ENCODE measurements at regions not wholly inside any gene's neighbourhood (a gene's known extent, or its start where the extent isn't known, plus 50 kb on each side); places are given as distances from the start of the nearest gene placed in this dataset.

DNA sequence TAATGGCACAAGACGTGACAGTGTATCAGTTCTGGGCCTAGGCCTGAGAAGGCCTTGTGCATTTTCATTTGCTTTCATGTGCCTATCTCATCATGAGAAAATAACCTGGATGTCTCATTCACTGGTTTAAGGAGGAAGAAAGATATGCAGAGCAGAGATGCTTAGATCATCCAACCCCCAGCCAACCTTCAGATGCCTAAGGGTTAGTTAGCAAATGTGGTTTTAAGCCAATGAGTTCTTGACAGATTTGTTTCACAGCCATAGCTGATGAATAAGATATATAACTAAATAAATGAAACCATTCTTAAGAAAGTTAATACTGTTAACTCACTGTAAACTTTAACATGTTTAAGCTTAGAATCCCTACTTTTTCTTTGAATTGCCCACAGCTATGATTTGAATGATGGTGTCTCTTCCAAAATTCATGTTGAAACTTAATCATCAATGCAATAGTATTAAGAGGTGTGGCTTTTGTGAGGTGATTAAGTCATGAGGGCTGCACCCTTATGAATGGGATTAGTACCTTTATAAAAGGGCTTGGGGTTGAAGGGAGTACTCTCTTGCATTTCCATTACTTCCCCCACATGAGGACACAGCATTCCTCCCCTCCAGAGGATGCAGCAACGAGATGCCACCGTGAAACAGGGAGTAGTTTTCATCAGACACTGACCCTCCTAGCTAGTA lies 324.6 kb upstream of the TBC1D5 start (continued):
- TF ChIP-seq, protein P1, sequence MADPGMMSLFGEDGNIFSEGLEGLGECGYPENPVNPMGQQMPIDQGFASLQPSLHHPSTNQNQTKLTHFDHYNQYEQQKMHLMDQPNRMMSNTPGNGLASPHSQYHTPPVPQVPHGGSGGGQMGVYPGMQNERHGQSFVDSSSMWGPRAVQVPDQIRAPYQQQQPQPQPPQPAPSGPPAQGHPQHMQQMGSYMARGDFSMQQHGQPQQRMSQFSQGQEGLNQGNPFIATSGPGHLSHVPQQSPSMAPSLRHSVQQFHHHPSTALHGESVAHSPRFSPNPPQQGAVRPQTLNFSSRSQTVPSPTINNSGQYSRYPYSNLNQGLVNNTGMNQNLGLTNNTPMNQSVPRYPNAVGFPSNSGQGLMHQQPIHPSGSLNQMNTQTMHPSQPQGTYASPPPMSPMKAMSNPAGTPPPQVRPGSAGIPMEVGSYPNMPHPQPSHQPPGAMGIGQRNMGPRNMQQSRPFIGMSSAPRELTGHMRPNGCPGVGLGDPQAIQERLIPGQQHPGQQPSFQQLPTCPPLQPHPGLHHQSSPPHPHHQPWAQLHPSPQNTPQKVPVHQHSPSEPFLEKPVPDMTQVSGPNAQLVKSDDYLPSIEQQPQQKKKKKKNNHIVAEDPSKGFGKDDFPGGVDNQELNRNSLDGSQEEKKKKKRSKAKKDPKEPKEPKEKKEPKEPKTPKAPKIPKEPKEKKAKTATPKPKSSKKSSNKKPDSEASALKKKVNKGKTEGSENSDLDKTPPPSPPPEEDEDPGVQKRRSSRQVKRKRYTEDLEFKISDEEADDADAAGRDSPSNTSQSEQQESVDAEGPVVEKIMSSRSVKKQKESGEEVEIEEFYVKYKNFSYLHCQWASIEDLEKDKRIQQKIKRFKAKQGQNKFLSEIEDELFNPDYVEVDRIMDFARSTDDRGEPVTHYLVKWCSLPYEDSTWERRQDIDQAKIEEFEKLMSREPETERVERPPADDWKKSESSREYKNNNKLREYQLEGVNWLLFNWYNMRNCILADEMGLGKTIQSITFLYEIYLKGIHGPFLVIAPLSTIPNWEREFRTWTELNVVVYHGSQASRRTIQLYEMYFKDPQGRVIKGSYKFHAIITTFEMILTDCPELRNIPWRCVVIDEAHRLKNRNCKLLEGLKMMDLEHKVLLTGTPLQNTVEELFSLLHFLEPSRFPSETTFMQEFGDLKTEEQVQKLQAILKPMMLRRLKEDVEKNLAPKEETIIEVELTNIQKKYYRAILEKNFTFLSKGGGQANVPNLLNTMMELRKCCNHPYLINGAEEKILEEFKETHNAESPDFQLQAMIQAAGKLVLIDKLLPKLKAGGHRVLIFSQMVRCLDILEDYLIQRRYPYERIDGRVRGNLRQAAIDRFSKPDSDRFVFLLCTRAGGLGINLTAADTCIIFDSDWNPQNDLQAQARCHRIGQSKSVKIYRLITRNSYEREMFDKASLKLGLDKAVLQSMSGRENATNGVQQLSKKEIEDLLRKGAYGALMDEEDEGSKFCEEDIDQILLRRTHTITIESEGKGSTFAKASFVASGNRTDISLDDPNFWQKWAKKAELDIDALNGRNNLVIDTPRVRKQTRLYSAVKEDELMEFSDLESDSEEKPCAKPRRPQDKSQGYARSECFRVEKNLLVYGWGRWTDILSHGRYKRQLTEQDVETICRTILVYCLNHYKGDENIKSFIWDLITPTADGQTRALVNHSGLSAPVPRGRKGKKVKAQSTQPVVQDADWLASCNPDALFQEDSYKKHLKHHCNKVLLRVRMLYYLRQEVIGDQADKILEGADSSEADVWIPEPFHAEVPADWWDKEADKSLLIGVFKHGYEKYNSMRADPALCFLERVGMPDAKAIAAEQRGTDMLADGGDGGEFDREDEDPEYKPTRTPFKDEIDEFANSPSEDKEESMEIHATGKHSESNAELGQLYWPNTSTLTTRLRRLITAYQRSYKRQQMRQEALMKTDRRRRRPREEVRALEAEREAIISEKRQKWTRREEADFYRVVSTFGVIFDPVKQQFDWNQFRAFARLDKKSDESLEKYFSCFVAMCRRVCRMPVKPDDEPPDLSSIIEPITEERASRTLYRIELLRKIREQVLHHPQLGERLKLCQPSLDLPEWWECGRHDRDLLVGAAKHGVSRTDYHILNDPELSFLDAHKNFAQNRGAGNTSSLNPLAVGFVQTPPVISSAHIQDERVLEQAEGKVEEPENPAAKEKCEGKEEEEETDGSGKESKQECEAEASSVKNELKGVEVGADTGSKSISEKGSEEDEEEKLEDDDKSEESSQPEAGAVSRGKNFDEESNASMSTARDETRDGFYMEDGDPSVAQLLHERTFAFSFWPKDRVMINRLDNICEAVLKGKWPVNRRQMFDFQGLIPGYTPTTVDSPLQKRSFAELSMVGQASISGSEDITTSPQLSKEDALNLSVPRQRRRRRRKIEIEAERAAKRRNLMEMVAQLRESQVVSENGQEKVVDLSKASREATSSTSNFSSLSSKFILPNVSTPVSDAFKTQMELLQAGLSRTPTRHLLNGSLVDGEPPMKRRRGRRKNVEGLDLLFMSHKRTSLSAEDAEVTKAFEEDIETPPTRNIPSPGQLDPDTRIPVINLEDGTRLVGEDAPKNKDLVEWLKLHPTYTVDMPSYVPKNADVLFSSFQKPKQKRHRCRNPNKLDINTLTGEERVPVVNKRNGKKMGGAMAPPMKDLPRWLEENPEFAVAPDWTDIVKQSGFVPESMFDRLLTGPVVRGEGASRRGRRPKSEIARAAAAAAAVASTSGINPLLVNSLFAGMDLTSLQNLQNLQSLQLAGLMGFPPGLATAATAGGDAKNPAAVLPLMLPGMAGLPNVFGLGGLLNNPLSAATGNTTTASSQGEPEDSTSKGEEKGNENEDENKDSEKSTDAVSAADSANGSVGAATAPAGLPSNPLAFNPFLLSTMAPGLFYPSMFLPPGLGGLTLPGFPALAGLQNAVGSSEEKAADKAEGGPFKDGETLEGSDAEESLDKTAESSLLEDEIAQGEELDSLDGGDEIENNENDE (IDR thresholded peaks at IDR 0.05; ENCODE audit: insufficient replicate concordance, low read length), result no peak
- TF ChIP-seq NRF1 (IDR thresholded peaks at IDR 0.05; ENCODE audit: low read depth, low read length) (no peak), RXRA (IDR thresholded peaks at IDR 0.05; ENCODE audit: insufficient read depth, low read depth, low read length) (no peak), EP300 (IDR thresholded peaks at IDR 0.05; ENCODE audit: borderline replicate concordance in 1 of 2, low read depth in 2 of 2, low read length in 2 of 2) (no peak), HDAC6 (IDR thresholded peaks at IDR 0.05; ENCODE audit: low read depth, low read length) (no peak), SRF (IDR thresholded peaks at IDR 0.05; ENCODE audit: low read depth, low read length) (no peak), TBP (IDR thresholded peaks at IDR 0.05; ENCODE audit: low read depth, low read length) (no peak), BCL11A (IDR thresholded peaks at IDR 0.05; ENCODE audit: low read depth in 2 of 2, low read length in 2 of 2) (no peak), KDM1A (IDR thresholded peaks at IDR 0.05; ENCODE audit: borderline replicate concordance, low read length) (no peak), SIRT6 (IDR thresholded peaks at IDR 0.05; ENCODE audit: low read length) (no peak), BACH1 (IDR thresholded peaks at IDR 0.05; ENCODE audit: low read length) (no peak)

All from H1 (cell line).